GM12891 (cell line): ENCODE measurements at regions not wholly inside any gene's neighbourhood (a gene's known extent, or its start where the extent isn't known, plus 50 kb on each side); places are given as distances from the start of the nearest gene placed in this dataset.

Experiments used
- POLR2A ChIP-seq: IDR thresholded peaks from 2 replicates; pipeline ENCODE4 v1.6.1; 2011; ENCODE audit warnings: low read depth, low read length, control low read depth
- POLR2AphosphoS5 ChIP-seq: IDR thresholded peaks from 2 replicates; pipeline ENCODE4 v1.6.1; 2011; ENCODE audit warnings: low read depth, low read length, control low read depth
- POU2F2 ChIP-seq: IDR thresholded peaks from 2 replicates; pipeline ENCODE4 v1.6.1; 2011; ENCODE audit warnings: low read depth, mild to moderate bottlenecking, control low read depth, low read length, moderate library complexity
- SPI1 ChIP-seq: IDR thresholded peaks from 2 replicates; pipeline ENCODE4 v1.6.1; 2011; ENCODE audit warnings: low read depth, low read length, control low read depth
- TAF1 ChIP-seq: IDR thresholded peaks from 2 replicates; pipeline ENCODE4 v1.6.1; 2011; ENCODE audit warnings: low read depth, low read length, control low read depth

DNA sequence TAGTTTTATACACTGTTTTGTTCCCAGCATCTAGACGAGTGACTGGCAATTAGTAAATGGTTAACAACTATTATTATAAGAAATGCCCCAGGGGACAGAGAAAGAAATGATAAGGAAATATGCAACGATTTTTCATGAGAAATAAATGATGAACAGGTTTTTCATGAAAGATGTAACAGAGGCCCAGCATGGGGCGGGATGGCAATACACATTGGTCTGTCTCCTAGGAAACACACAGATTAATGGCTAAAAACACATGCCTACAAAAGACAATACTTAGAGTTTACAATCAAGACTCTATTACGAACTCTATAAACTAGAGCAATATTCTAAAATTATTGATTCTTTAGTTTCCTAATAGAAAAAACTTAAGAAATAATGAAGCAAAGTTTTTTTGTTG is 441.5 kb upstream of the CDH9 start:
- TF ChIP-seq POLR2AphosphoS5 (no peak), POLR2A (no peak), TAF1 (no peak), POU2F2 (no peak), SPI1 (no peak)
